IMR-90 (cell line): ENCODE measurements at regions not wholly inside any gene's neighbourhood (a gene's known extent, or its start where the extent isn't known, plus 50 kb on each side); places are given as distances from the start of the nearest gene placed in this dataset.

Experiments
- ATAC-seq: fragments of 200-7000 bp; cut with Tn5 transposase; 2 replicates; pipeline ENCODE4 v1.9.1; 2020; ENCODE audit warnings: low read depth, mild to moderate bottlenecking, moderate library complexity
- BruUV-seq: library from RNA; stranded (reverse); fragments of 400-500 nt; replicated peaks from 2 replicates; lab custom pipeline; 2021; lab: Mats Ljungman, UMichigan
- CTCF ChIA-PET: fragments of 300-600 bp; formaldehyde crosslinking; extraction: SDS; loops from one replicate; lab custom pipeline; 2021; ENCODE audit warnings: antibody characterized with exemption; lab: Yijun Ruan, JAX
- POLR2A ChIA-PET: fragments of 300-600 bp; sonication (Branson Sonifier 250); formaldehyde crosslinking; loops from one replicate; lab custom pipeline; 2022; ENCODE audit warnings: antibody characterized with exemption; ENCODE audit not compliant: unreplicated experiment; lab: Charles Lee
- DNase-seq: peaks from one replicate; pipeline ENCODE4 v3.0.0; 2013
- H2AFZ ChIP-seq: replicated peaks from 2 replicates; pipeline ENCODE3; 2013; ENCODE audit warnings: low read length, mild to moderate bottlenecking; ENCODE audit not compliant: poor library complexity
- H2AK5ac ChIP-seq: 2 replicates; pipeline ENCODE4 v1.6.1; 2013; ENCODE audit warnings: low read depth, low read length, inconsistent platforms
- H2AK9ac ChIP-seq: replicated peaks from 2 replicates; pipeline ENCODE3; 2013; ENCODE audit warnings: mild to moderate bottlenecking, low read depth, low read length, moderate library complexity; ENCODE audit not compliant: poor library complexity
- H2BK120ac ChIP-seq: 2 replicates; pipeline ENCODE4 v1.6.1; 2013; ENCODE audit warnings: low read depth, low read length, inconsistent platforms
- H2BK15ac ChIP-seq: 3 replicates; pipeline ENCODE4 v1.6.1; 2013; ENCODE audit warnings: low read depth, low read length, inconsistent platforms
- H2BK20ac ChIP-seq: 2 replicates; pipeline ENCODE4 v1.6.1; 2013; ENCODE audit warnings: low read depth, mild to moderate bottlenecking, inconsistent platforms, low read length, moderate library complexity
- H2BK5ac ChIP-seq: 2 replicates; pipeline ENCODE4 v1.6.1; 2013; ENCODE audit warnings: mild to moderate bottlenecking, low read depth, low read length, inconsistent platforms; ENCODE audit not compliant: poor library complexity, severe bottlenecking
- H3K14ac ChIP-seq: replicated peaks from 2 replicates; pipeline ENCODE4 v1.6.1; 2013; ENCODE audit warnings: low read depth, low read length, inconsistent platforms
- H3K18ac ChIP-seq: 2 replicates; pipeline ENCODE4 v1.6.1; 2013; ENCODE audit warnings: low read depth, low read length, control low read depth
- H3K23ac ChIP-seq: 2 replicates; pipeline ENCODE4 v1.6.1; 2013; ENCODE audit warnings: low read depth, low read length, inconsistent platforms
- H3K27ac ChIP-seq: 2 replicates; pipeline ENCODE4 v1.5.1; 2013; ENCODE audit warnings: mild to moderate bottlenecking, control low read depth, low read length; ENCODE audit not compliant: insufficient read depth
- H3K27me3 ChIP-seq: 2 replicates; pipeline ENCODE4 v1.6.1; 2013; ENCODE audit warnings: low read length; ENCODE audit not compliant: control insufficient read depth, insufficient read depth
- H3K36me3 ChIP-seq: 2 replicates; pipeline ENCODE4 v1.6.1; 2013; ENCODE audit warnings: low read length, mixed read lengths; ENCODE audit not compliant: control insufficient read depth, insufficient read depth
- H3K4ac ChIP-seq: 2 replicates; pipeline ENCODE4 v1.6.1; 2013; ENCODE audit warnings: low read depth, low read length, inconsistent platforms
- H3K4me1 ChIP-seq: 2 replicates; pipeline ENCODE4 v1.6.1; 2013; ENCODE audit warnings: low read length, mixed read lengths; ENCODE audit not compliant: control insufficient read depth, insufficient read depth
- H3K4me2 ChIP-seq: 2 replicates; pipeline ENCODE4 v1.6.1; 2013; ENCODE audit warnings: low read depth, mild to moderate bottlenecking, control low read depth, low read length, moderate library complexity
- H3K4me3 ChIP-seq: 2 replicates; pipeline ENCODE4 v1.5.1; 2013; ENCODE audit warnings: low read depth, mild to moderate bottlenecking, control low read depth, low read length, moderate library complexity; ENCODE audit not compliant: insufficient read depth
- H3K56ac ChIP-seq: 2 replicates; pipeline ENCODE4 v1.6.1; 2013; ENCODE audit warnings: low read length, inconsistent platforms; ENCODE audit not compliant: insufficient read depth; ENCODE audit errors: extremely low read depth
- H3K79me1 ChIP-seq, 2 experiments: 2 replicates each; pipeline ENCODE4 v1.6.1; 2013; ENCODE audit warnings: low read length in 2 of 2, inconsistent platforms in 1 of 2, low read depth in 1 of 2
- H3K9ac ChIP-seq: 2 replicates; pipeline ENCODE4 v1.6.1; 2013; ENCODE audit warnings: low read depth, low read length, control low read depth
- H3K9me1 ChIP-seq: 2 replicates; pipeline ENCODE4 v1.6.1; 2013; ENCODE audit warnings: low read length, inconsistent platforms; ENCODE audit not compliant: insufficient read depth
- H3K9me3 ChIP-seq: 2 replicates; pipeline ENCODE4 v1.6.1; 2013; ENCODE audit warnings: low read length; ENCODE audit not compliant: control insufficient read depth, insufficient read depth
- H4K20me1 ChIP-seq: 2 replicates; pipeline ENCODE4 v1.6.1; 2013; ENCODE audit warnings: low read length, inconsistent platforms; ENCODE audit not compliant: insufficient read depth
- H4K5ac ChIP-seq: 2 replicates; pipeline ENCODE4 v1.6.1; 2013; ENCODE audit warnings: mild to moderate bottlenecking, low read depth, low read length, control low read depth
- H4K8ac ChIP-seq, 2 experiments: 2 replicates each; pipeline ENCODE4 v1.6.1; 2013; ENCODE audit warnings: low read depth in 2 of 2, low read length in 2 of 2, control low read depth in 1 of 2, inconsistent platforms in 1 of 2
- H4K91ac ChIP-seq: 2 replicates; pipeline ENCODE4 v1.6.1; 2013; ENCODE audit warnings: low read depth, low read length, inconsistent platforms; ENCODE audit not compliant: insufficient read depth
- BHLHE40 ChIP-seq: fragments of 150-350 bp; IDR thresholded peaks from 2 replicates; pipeline ENCODE4 v1.6.1; 2016; ENCODE audit warnings: mild to moderate bottlenecking, low read depth, low read length
- CEBPB ChIP-seq: IDR thresholded peaks from 2 replicates; pipeline ENCODE4 v1.6.1; 2012; ENCODE audit warnings: low read depth, low read length, improper control_type of control experiment
- ELK1 ChIP-seq: fragments of 150-350 bp; IDR thresholded peaks from 2 replicates; pipeline ENCODE4 v1.6.1; 2016; ENCODE audit warnings: low read depth, mild to moderate bottlenecking, low read length, moderate library complexity, borderline replicate concordance
- FOS ChIP-seq: fragments of 150-350 bp; IDR thresholded peaks from 2 replicates; pipeline ENCODE4 v1.6.1; 2016; ENCODE audit warnings: low read depth, low read length
- MAZ ChIP-seq: IDR thresholded peaks from 2 replicates; pipeline ENCODE4 v1.6.1; 2012; ENCODE audit warnings: low read depth, mild to moderate bottlenecking, low read length, improper control_type of control experiment, moderate library complexity, borderline replicate concordance
- MXI1 ChIP-seq: IDR thresholded peaks from 2 replicates; pipeline ENCODE4 v1.6.1; 2012; ENCODE audit warnings: low read depth, mild to moderate bottlenecking, low read length, moderate library complexity, borderline replicate concordance
- NFE2L2 ChIP-seq: fragments of 150-350 bp; IDR thresholded peaks from 2 replicates; pipeline ENCODE4 v1.6.1; 2016; ENCODE audit warnings: low read depth, mild to moderate bottlenecking, low read length
- POLR2A ChIP-seq: IDR thresholded peaks from 2 replicates; pipeline ENCODE4 v1.6.1; 2012; ENCODE audit warnings: mild to moderate bottlenecking, low read depth, low read length
- RCOR1 ChIP-seq: IDR thresholded peaks from 2 replicates; pipeline ENCODE4 v1.6.1; 2012; ENCODE audit warnings: mild to moderate bottlenecking, low read length, improper control_type of control experiment; ENCODE audit not compliant: insufficient replicate concordance
- WGBS, 2 experiments: methylation state at CpG; one replicate each; pipeline versions ENCODE4 v1.1.5 to v1.1.7; 2013; ENCODE audit warnings: missing lambda C conversion rate in 2 of 2; ENCODE audit not compliant: insufficient read length in 1 of 2; ENCODE audit errors: extremely low coverage in 2 of 2; 5-methylcytosine and 5-hydroxymethylcytosine counted together
- dilution Hi-C: fragments of 300-500 bp; cut with HindIII; formaldehyde crosslinking; loops from one replicate; pipeline ENCODE4 v1.14.3; 2018; ENCODE audit warnings: low sequenced_read_pairs; ENCODE audit not compliant: unreplicated experiment
- in situ Hi-C: fragments of 300-500 bp; cut with MboI; formaldehyde crosslinking; loops from 3 replicates; pipeline ENCODE4 v1.14.3; 2019; ENCODE audit warnings: low sequenced_read_pairs, inconsistent platforms, mixed read lengths
- intact Hi-C: fragments of 100-400 bp; cut with micrococcal nuclease; formaldehyde crosslinking; loops from 2 replicates; pipeline ENCODE4 v1.10.0; 2022
- TF ChIP-seq, protein P1 (sequence below): conservative IDR thresholded peaks from 2 replicates; pipeline ENCODE4 v1.5.1; 2012; ENCODE audit warnings: mild to moderate bottlenecking, low read depth, low read length, improper control_type of control experiment

- Histone ChIP-seq H2BK20ac (peak overlapping the region; percentile 95), H3K4me2 (no peak overlapping the region), H2BK120ac (peak overlapping the region; percentile 97), H4K91ac (peak overlapping the region; percentile 98), H3K27me3 (no peaks in the 10 kb centered on the region), H3K79me1 (peaks cover 0 to 30% of the 10 kb centered on the region in 2 experiments; a peak in 3 of 4 replicates), H3K56ac (peak overlapping the region; percentile 65), H2BK15ac (peak overlapping the region; percentile 92), H3K36me3 (no peaks in the 10 kb centered on the region), H2AK9ac (peak overlapping the region; percentile 50), H3K9ac (no peak overlapping the region), H3K4me3 (no peak overlapping the region), H4K20me1 (no peaks in the 10 kb centered on the region), H3K9me1 (peaks cover 32% of the 10 kb centered on the region), H3K4me1 (peaks cover 39% of the 10 kb centered on the region), H2AFZ (peak overlapping the region; percentile 64), H3K27ac (peak overlapping the region; percentile 83), H3K9me3 (no peaks in the 10 kb centered on the region), H4K5ac (peak overlapping the region; percentile 92), H2BK5ac (peak overlapping the region; percentile 94), H3K23ac (peak overlapping the region; percentile 67), H2AK5ac (peak overlapping the region; percentile 95), H3K14ac (peak overlapping the region; percentile 85), H3K18ac (peak overlapping the region; percentile 43), H3K4ac (peak overlapping the region; percentile 97), H4K8ac (peak overlapping the region; percentile 81 to 85)
- TF ChIP-seq CEBPB (no peak), FOS (no peak), MAZ (no peak), NFE2L2 (no peak), ELK1 (no peak), RCOR1 (no peak), MXI1 (no peak), POLR2A (no peak), BHLHE40 (no peak)
- TF ChIP-seq, protein P1, sequence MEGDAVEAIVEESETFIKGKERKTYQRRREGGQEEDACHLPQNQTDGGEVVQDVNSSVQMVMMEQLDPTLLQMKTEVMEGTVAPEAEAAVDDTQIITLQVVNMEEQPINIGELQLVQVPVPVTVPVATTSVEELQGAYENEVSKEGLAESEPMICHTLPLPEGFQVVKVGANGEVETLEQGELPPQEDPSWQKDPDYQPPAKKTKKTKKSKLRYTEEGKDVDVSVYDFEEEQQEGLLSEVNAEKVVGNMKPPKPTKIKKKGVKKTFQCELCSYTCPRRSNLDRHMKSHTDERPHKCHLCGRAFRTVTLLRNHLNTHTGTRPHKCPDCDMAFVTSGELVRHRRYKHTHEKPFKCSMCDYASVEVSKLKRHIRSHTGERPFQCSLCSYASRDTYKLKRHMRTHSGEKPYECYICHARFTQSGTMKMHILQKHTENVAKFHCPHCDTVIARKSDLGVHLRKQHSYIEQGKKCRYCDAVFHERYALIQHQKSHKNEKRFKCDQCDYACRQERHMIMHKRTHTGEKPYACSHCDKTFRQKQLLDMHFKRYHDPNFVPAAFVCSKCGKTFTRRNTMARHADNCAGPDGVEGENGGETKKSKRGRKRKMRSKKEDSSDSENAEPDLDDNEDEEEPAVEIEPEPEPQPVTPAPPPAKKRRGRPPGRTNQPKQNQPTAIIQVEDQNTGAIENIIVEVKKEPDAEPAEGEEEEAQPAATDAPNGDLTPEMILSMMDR: no peak
- ChIA-PET CTCF (no interaction called here), POLR2A (no interaction called here)
- DNase-seq (no peak), ATAC-seq (no peak)
- intact Hi-C loops (loop anchor here (2.0 kb wide), 1 partner anchor 61 kb away; no protein-coding TSS in a partner anchor), in situ Hi-C loops (no loop called here), dilution Hi-C loops (no loop called here)
- BruUV-seq: no TSS peak
- no CpG with 5 or more reads among the region's 11 CpGs for WGBS, 2 experiments
Observed at GRCh38 chr2:30361751-30362394, 85.2 kb upstream of the LCLAT1 start.
